BE2C (cell line): ENCODE measurements at regions not wholly inside any gene's neighbourhood (a gene's known extent, or its start where the extent isn't known, plus 50 kb on each side); places are given as distances from the start of the nearest gene placed in this dataset.
"Not testable (repeated sequence)": the region's sequence is repeated elsewhere in the genome, so short reads cannot be mapped to it uniquely, and the experiment has no call there.

Source experiments
- DNase-seq: peaks from one replicate; pipeline ENCODE4 v3.0.0-alpha.2; 2020
- H3K27me3 ChIP-seq: fragments of 250-450 bp; sonication (Bioruptor Pico); 2 replicates; pipeline ENCODE4 v1.5.1; 2020; ENCODE audit warnings: mild to moderate bottlenecking
- H3K36me3 ChIP-seq: fragments of 250-450 bp; sonication (Bioruptor Pico); 2 replicates; pipeline ENCODE4 v1.5.1; 2020; ENCODE audit warnings: mild to moderate bottlenecking
- H3K4me1 ChIP-seq: fragments of 250-450 bp; sonication (Bioruptor Pico); 2 replicates; pipeline ENCODE4 v1.5.1; 2020
- H3K4me3 ChIP-seq: 2 replicates; pipeline ENCODE4 v1.5.1; 2011; ENCODE audit warnings: low read depth, low read length
- H3K9me3 ChIP-seq: fragments of 250-450 bp; sonication (Bioruptor Pico); 2 replicates; pipeline ENCODE4 v1.5.1; 2020
- TF ChIP-seq, protein P1 (sequence below): IDR thresholded peaks from 2 replicates; pipeline ENCODE4 v1.5.1; 2012; ENCODE audit warnings: mild to moderate bottlenecking, low read depth, low read length

DNA sequence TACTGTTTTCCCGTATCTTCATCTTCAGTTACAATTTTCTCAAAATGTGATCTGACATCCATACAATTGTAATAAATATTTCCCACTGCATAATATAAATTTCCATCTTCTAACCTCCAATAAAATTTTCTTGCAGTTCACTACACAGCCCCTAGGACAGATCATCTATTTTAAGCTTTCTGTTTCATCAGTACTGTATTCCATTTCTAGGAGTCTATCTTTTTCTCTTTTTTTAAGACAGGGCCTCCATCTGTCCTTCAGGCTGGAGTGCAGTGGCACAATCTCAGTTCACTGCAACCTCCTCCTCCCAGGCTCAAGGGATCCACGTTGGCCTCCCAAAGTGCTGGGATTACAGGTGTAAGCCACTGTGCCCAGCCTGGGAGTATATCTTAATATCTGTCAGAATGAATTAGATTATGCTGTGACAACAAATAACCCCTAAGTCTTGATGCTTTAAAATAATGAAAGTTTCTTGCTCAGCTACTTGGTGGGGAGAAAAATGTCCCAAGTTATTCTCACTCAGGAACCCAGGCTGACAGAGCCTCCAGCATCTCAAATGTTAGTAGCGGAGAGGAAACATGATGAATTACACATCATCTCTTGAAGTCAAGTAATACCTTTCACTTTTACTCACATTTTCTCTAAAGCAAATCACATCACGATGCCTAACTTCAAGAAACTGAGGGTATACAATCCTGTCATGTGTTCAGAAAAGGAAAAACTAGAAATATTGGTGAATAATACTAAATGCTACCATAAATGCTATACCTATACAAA, 92.2 kb downstream of the BUD13 start:
- Histone ChIP-seq H3K9me3 (no peaks in the 10 kb centered on the region; the same call in 1 of the 2 replicates), H3K4me1 (no peaks in the 10 kb centered on the region), H3K36me3 (no peaks in the 10 kb centered on the region), H3K4me3 (no peak overlapping the region), H3K27me3 (no peaks in the 10 kb centered on the region)
- DNase-seq, result no peak
- TF ChIP-seq, protein P1, sequence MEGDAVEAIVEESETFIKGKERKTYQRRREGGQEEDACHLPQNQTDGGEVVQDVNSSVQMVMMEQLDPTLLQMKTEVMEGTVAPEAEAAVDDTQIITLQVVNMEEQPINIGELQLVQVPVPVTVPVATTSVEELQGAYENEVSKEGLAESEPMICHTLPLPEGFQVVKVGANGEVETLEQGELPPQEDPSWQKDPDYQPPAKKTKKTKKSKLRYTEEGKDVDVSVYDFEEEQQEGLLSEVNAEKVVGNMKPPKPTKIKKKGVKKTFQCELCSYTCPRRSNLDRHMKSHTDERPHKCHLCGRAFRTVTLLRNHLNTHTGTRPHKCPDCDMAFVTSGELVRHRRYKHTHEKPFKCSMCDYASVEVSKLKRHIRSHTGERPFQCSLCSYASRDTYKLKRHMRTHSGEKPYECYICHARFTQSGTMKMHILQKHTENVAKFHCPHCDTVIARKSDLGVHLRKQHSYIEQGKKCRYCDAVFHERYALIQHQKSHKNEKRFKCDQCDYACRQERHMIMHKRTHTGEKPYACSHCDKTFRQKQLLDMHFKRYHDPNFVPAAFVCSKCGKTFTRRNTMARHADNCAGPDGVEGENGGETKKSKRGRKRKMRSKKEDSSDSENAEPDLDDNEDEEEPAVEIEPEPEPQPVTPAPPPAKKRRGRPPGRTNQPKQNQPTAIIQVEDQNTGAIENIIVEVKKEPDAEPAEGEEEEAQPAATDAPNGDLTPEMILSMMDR, result no peak

DNA sequence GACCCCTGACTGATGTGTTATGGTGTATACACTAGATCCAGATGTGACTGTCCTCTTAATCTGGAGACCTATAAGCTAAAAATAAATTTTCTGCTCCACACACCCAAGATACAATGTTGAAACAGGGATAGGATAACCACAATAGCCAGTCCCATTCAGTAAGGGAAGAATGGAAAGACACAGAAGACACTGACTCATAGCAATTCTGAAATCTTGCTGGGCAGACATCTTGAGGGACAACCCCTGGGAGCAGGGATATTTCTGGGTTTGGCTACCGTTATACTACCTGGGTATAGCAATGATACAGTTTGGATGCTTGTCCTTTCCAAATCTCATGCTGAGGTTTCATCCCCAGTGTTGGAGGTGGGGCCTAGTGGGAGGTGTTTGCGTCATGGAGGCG, 93.9 kb downstream of the BUD13 start:
- no peak for DNase-seq
- no peaks in the 10 kb centered on the region for H3K36me3 ChIP-seq
- TF ChIP-seq, protein P1, result no peak
- no peaks in the 10 kb centered on the region for H3K4me1 ChIP-seq
- no peaks in the 10 kb centered on the region for H3K27me3 ChIP-seq
- no peak overlapping the region for H3K4me3 ChIP-seq
- no peaks in the 10 kb centered on the region; the same call in 1 of the 2 replicates for H3K9me3 ChIP-seq

DNA sequence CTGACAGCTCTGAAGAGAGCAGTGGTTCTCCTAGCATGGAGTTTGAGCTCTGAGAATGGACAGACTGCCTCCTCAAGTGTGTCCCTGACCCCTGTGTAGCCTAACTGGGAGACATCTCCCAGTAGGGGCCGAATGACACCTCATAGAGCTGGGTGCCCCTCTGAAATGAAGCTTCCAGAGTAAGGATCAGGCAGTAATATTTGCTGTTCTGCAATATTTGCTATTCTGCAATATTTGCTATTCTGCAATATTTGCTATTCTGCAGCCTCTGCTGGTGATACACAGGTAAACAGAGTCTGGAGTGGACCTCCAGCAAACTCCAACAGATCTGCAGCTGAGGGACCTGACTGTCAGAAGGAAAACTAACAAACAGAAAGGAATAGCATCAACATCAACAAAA, 105.5 kb downstream of the BUD13 start:
- not testable (repeated sequence) for H3K27me3 ChIP-seq, H3K4me1 ChIP-seq, DNase-seq, H3K36me3 ChIP-seq, H3K9me3 ChIP-seq, H3K4me3 ChIP-seq

DNA sequence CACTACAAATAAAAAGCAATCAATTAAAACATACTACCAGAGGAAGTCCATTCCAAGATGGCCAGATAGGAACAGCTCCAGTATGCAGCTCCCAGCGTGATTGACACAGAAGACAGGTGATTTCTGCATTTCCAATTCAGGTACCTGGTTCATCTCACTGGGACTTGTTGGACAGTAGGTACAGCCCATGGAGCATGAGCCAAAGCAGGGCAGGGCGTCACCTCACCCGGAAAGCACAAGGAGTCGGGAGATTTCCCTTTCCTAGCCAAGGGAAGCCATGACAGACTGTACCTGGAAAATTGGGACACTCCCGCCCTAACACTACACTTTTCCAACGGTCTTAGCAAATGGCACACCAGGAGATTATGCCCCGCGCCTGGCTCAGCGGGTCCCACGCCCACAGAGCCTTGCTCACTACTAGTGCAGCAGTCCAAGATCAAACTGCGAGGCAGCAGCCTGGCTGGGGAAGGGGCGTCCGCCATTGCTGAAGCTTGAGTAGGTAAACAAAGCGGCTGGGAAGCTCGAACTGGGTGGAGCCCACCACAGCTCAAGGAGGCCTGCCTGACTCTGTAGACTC, 106.0 kb downstream of the BUD13 start:
- H3K4me3 ChIP-seq, DNase-seq, H3K4me1 ChIP-seq, H3K27me3 ChIP-seq, H3K36me3 ChIP-seq, H3K9me3 ChIP-seq: not testable (repeated sequence)

DNA sequence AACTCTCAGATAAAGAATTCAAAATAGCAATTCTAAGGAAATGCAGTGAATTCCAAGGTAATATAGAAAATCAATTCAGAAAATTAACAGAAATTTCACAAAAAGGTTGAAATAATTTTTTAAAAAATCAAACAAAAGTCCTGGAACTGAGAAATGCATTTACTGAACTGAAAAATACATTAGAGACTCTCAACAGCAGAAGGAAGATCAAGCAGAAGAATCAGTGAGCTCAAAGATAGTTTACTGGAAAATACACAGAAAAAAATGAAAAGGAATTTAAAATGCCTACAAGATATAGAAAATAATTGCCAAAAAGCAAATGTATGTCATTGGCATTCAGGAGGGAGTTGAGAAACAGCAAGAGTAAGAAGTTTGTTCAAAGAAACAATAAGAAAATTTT, 107.3 kb downstream of the BUD13 start:
- Histone ChIP-seq H3K36me3 (no peaks in the 10 kb centered on the region), H3K4me1 (no peaks in the 10 kb centered on the region), H3K27me3 (no peaks in the 10 kb centered on the region; the same call in none of the 2 replicates), H3K9me3 (no peaks in the 10 kb centered on the region), H3K4me3 (no peak overlapping the region)
- no peak for DNase-seq
- TF ChIP-seq, protein P1, result no peak

DNA sequence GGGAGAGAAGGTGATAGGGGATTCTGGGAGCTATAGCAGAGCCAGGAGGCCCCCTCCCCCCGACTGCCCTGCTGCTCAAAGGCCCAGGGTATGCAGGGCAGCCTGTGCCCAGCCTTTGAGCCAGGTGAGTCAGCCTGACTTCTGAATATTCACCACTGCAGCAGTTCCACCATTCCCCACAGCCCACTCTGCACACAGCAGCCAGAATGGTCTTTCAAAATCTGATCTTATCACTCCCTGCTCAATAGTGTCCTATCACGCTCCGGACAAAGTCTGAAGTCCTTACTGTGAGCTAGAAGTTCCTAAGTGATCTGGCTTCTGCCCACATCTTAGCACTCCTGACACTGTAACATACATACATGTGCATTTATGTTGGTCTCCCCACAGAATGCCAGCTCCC, 111.7 kb downstream of the BUD13 start:
- Histone ChIP-seq H3K4me1 (no peaks in the 10 kb centered on the region), H3K36me3 (no peaks in the 10 kb centered on the region), H3K9me3 (no peaks in the 10 kb centered on the region), H3K27me3 (no peaks in the 10 kb centered on the region; the same call in none of the 2 replicates), H3K4me3 (no peak overlapping the region)
- TF ChIP-seq, protein P1, result no peak
- no peak for DNase-seq

DNA sequence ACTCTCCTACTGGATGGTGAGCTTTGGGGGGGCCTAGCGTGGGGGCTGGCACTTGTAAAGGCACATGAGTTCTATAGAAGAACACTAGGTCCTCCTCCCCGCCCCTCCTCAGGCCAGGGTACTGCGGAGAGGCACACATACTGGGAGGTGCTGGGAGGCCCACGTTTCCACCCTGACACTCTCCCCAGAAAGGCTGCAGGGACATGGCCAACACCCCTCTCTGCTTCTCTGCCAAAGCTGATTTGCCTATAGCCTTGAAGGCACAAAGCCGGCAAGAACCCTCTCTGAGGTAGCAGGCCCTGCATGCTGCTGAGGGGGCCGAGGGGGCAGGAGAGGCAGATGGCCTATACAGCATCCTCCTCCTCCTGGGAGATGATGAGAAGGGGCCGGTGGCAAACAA, 112.8 kb downstream of the BUD13 start:
- Histone ChIP-seq H3K4me1 (no peaks in the 10 kb centered on the region), H3K9me3 (no peaks in the 10 kb centered on the region), H3K36me3 (no peaks in the 10 kb centered on the region), H3K27me3 (no peaks in the 10 kb centered on the region; the same call in 1 of the 2 replicates), H3K4me3 (no peak overlapping the region)
- TF ChIP-seq, protein P1, result no peak
- no peak for DNase-seq
